D721Med (cell line): ENCODE measurements at regions not wholly inside any gene's neighbourhood (a gene's known extent, or its start where the extent isn't known, plus 50 kb on each side); places are given as distances from the start of the nearest gene placed in this dataset.

Source experiments
- DNase-seq: peaks from one replicate; pipeline ENCODE4 v3.0.0; 2011; ENCODE audit warnings: low spot score; ENCODE audit not compliant: insufficient read length
- FAIRE-seq: peaks from 2 replicates; lab custom pipeline; 2011; peaks lifted over from hg19 to GRCh38; lab: Jason Lieb, UNC
- CTCF ChIP-seq: IDR thresholded peaks from 2 replicates; pipeline ENCODE4 v1.5.1; 2012; ENCODE audit warnings: mild to moderate bottlenecking, control low read depth; ENCODE audit not compliant: insufficient read depth; ENCODE audit errors: missing control alignments

GRCh38 chrX:88526385-88526784 lies 220.6 kb upstream of the CPXCR1 start:
- DNase-seq (no peak), FAIRE-seq (no peak)
- TF ChIP-seq CTCF: no peak

GRCh38 chrX:88558421-88558820 lies 188.6 kb upstream of the CPXCR1 start:
- DNase-seq (no peak), FAIRE-seq (no peak)
- TF ChIP-seq CTCF: no peak

GRCh38 chrX:88560673-88561330 lies 186.2 kb upstream of the CPXCR1 start:
- no peak for DNase-seq
- no peak for FAIRE-seq
- TF ChIP-seq CTCF: no peak

GRCh38 chrX:88584283-88584682 lies 162.7 kb upstream of the CPXCR1 start:
- DNase-seq: no peak
- no peak for FAIRE-seq
- no peak for TF ChIP-seq CTCF

GRCh38 chrX:88586317-88586716 lies 160.7 kb upstream of the CPXCR1 start:
- FAIRE-seq (no peak), DNase-seq (no peak)
- no peak for TF ChIP-seq CTCF

GRCh38 chrX:88603237-88603636 lies 143.8 kb upstream of the CPXCR1 start:
- TF ChIP-seq CTCF: no peak
- no peak for DNase-seq

GRCh38 chrX:88604433-88605221 lies 142.4 kb upstream of the CPXCR1 start:
- no peak for FAIRE-seq
- no peak for TF ChIP-seq CTCF
- DNase-seq: no peak

More at GRCh38 chrX:88603237-88603636, 143.8 kb upstream of the CPXCR1 start:
- FAIRE-seq: no peak
